ENCODE measurements at regions not wholly inside any gene's neighbourhood (a gene's known extent, or its start where the extent isn't known, plus 50 kb on each side); places are given as distances from the start of the nearest gene placed in this dataset.

DNA sequence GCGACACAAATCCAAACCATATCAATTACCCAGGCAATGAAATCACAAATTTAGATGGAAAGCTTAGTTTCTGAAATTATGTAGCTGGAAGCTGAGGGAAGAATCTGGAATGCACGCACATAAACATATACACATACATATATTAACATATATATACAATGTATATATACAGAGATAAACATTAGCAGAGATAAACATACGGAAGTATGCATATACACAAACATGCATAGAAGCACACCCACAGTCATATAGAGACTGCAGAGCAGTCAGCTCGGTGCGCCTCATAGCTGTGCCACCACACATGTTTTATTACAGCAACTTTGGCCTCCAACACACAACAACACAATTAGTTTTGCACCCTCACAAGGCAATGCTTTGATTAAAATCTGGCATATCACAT lies 288.1 kb downstream of the TEX29 start:
- no peak overlapping the region for H3K14ac ChIP-seq (ENCODE audit: insufficient read depth, low read length)
- WGBS (ENCODE audit: extremely low coverage, insufficient read length, low lambda C conversion rate) = no CpG with 5 or more reads among the region's 5 CpGs
- no peak overlapping the region for H2AK5ac ChIP-seq (ENCODE audit: insufficient read length, low read length)
- H3K9ac ChIP-seq (ENCODE audit: extremely low read depth, insufficient read length, low read length) = no peak overlapping the region
- H3K56ac ChIP-seq (ENCODE audit: insufficient read length, low read depth, low read length) = no peak overlapping the region
- H4K20me1 ChIP-seq (ENCODE audit: control insufficient read depth, insufficient read depth, insufficient read length) = no peaks in the 10 kb centered on the region
- Mint-ChIP-seq H3K4me3 (no peak overlapping the region), H3K36me3 (ENCODE audit: insufficient read depth in 1 of 3, low read depth in 3 of 3) (no peaks in the 10 kb centered on the region; a peak in 1 of 7 replicates), H3K4me1 (peaks cover 3 to 9% of the 10 kb centered on the region in 2 experiments), H3K27me3 (ENCODE audit: low read depth) (no peaks in the 10 kb centered on the region; the same call in 1 of the 2 replicates), H3K27ac (no peak overlapping the region), H3K9me3 (no peaks in the 10 kb centered on the region; a peak in 2 of 5 replicates)
- H2BK5ac ChIP-seq (ENCODE audit: insufficient read length, low read length) = no peak overlapping the region
- H2BK20ac ChIP-seq (ENCODE audit: low read depth, low read length, poor library complexity, severe bottlenecking) = no peak overlapping the region
- DNase-seq = no peak
- no peak overlapping the region for H4K5ac ChIP-seq (ENCODE audit: insufficient read length, low read depth, low read length)
- no peak overlapping the region for H2BK15ac ChIP-seq (ENCODE audit: low read depth, low read length)
- no peaks in the 10 kb centered on the region for H3K79me2 ChIP-seq (ENCODE audit: insufficient read depth, low read length)
- no peaks in the 10 kb centered on the region for H3K9me3 ChIP-seq (ENCODE audit: control insufficient read depth, low read depth, low read length)
- H2AFZ ChIP-seq (ENCODE audit: low read length) = no peak overlapping the region
- no peak overlapping the region for H3K27ac ChIP-seq (ENCODE audit: insufficient read length, low read depth, low read length)
- H2BK120ac ChIP-seq (ENCODE audit: low read depth, low read length, poor library complexity, severe bottlenecking) = no peak overlapping the region
- no peaks in the 10 kb centered on the region for H3K23me2 ChIP-seq (ENCODE audit: insufficient read length, low read depth, low read length, poor library complexity, severe bottlenecking)
- no peak overlapping the region for H3K4me2 ChIP-seq (ENCODE audit: insufficient read depth, insufficient read length, low read length)
- no peak overlapping the region for H3K23ac ChIP-seq (ENCODE audit: insufficient read length, low read depth, low read length)
- TF ChIP-seq CTCF (conservative IDR thresholded peaks at IDR 0.05) = no peak
- H4K91ac ChIP-seq (ENCODE audit: insufficient read length, low read depth, low read length) = no peak overlapping the region
- H3K79me1 ChIP-seq (ENCODE audit: insufficient read depth, low read depth, low read length, poor library complexity, severe bottlenecking) = no peaks in the 10 kb centered on the region
- no peaks in the 10 kb centered on the region for H3K27me3 ChIP-seq (ENCODE audit: insufficient read depth, low read length)
- H3K4ac ChIP-seq (ENCODE audit: low read depth, low read length) = no peak overlapping the region
- no peak overlapping the region for H3T11ph ChIP-seq (ENCODE audit: low read length)
- H4K8ac ChIP-seq (replicated peaks; ENCODE audit: insufficient read length, low read depth, low read length) = no peak overlapping the region
- no peak overlapping the region for H2BK12ac ChIP-seq (ENCODE audit: insufficient read length, low read depth, low read length)
- H3K18ac ChIP-seq (ENCODE audit: insufficient read length, low read depth, low read length) = no peak overlapping the region
- H3K4me1 ChIP-seq (ENCODE audit: insufficient read depth, low read length) = no peaks in the 10 kb centered on the region
